MG63 (cell line): ENCODE measurements at regions not wholly inside any gene's neighbourhood (a gene's known extent, or its start where the extent isn't known, plus 50 kb on each side); places are given as distances from the start of the nearest gene placed in this dataset.

Experiments
- DNase-seq: peaks from one replicate; pipeline ENCODE4 v3.0.0-alpha.2; 2020
- H3K27me3 ChIP-seq: fragments of 250-450 bp; sonication (Bioruptor Pico); 2 replicates; pipeline ENCODE4 v1.5.1; 2020; ENCODE audit warnings: mild to moderate bottlenecking, moderate library complexity
- H3K36me3 ChIP-seq: fragments of 250-450 bp; sonication (Bioruptor Pico); 2 replicates; pipeline ENCODE4 v1.5.1; 2020; ENCODE audit warnings: mild to moderate bottlenecking, moderate library complexity
- H3K4me3 ChIP-seq: fragments of 250-450 bp; sonication (Bioruptor Pico); 2 replicates; pipeline ENCODE4 v1.5.1; 2020; ENCODE audit warnings: mild to moderate bottlenecking, moderate library complexity
- H3K9me3 ChIP-seq: fragments of 250-450 bp; sonication (Bioruptor Pico); 2 replicates; pipeline ENCODE4 v1.5.1; 2020; ENCODE audit warnings: mild to moderate bottlenecking, moderate library complexity

DNA sequence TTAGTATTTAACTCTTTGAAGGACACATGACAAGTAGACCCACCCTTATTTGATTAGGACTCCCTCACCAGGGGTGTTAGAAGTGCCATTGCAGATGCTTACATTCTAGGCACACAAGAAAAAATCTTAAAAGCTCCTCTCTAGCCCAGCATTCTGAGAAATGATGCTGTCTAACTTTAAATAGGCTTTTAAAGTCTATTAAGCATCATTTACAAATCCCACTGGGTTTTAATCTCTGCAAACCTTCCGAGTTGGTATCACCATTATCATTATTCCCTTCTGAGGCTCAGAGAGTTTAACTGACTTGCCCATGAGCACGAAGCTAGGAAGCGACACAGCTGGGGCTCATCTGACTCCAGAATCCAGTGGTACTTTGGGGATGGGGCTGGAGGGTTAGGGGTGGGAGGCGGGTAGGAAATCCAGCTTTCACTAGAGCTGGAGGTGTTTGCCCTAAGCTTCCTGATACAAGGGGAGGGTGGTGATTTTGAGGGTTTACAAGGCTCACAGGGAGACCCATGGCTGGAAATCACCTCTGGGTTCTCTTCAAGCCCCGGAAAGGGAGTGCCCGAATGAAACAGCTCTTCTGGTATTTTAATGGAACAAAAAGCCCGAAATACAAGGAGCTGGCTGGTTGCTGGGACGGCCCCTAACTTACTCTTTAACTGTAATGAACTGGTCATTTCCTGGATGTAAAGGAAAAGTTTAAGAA lies 109.2 kb upstream of the FUT8 start:
- Histone ChIP-seq H3K27me3 (no peaks in the 10 kb centered on the region), H3K9me3 (no peaks in the 10 kb centered on the region), H3K4me3 (no peak overlapping the region), H3K36me3 (no peaks in the 10 kb centered on the region)
- no peak for DNase-seq

DNA sequence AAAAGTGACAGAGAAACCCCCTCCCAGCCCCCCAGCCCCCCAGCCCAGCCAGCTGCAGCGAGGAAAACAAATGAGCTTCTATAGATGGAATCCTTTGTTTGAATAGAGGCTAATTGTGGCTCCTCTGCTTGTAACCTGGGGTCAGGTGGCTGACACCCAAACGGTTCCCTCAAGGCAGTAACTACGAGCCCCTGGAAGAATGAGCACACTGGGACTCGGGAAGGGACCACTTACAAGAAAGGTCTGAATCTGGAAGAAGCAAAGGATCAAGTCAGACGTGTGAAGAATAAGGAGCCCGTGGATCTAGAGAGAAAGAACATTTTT lies 108.7 kb upstream of the FUT8 start:
- H3K27me3 ChIP-seq = no peaks in the 10 kb centered on the region
- no peaks in the 10 kb centered on the region for H3K36me3 ChIP-seq
- no peaks in the 10 kb centered on the region for H3K9me3 ChIP-seq
- no peak for DNase-seq
- H3K4me3 ChIP-seq = no peak overlapping the region

DNA sequence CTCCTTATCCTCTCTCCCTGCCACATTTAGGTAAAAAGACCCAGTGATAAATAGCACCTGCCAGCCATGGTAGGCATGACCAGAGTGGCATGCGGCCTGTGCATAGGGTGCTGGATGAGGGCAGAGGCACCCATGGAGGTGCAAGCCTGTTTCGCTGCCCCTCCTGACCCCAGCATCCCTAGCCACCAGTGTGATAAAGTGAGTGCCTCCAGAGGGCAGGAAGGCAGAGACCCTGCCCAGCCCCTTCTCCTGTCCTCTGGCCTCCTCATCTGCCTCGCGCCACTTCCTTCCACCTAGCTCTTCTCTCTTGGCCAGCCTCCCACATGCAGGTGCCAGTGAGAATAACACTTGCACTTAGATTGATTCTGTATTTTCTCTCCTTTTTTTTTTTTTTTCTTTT lies 108.3 kb upstream of the FUT8 start:
- H3K9me3 ChIP-seq = no peaks in the 10 kb centered on the region
- H3K36me3 ChIP-seq = no peaks in the 10 kb centered on the region
- H3K27me3 ChIP-seq = no peaks in the 10 kb centered on the region
- no peak for DNase-seq
- H3K4me3 ChIP-seq = no peak overlapping the region

DNA sequence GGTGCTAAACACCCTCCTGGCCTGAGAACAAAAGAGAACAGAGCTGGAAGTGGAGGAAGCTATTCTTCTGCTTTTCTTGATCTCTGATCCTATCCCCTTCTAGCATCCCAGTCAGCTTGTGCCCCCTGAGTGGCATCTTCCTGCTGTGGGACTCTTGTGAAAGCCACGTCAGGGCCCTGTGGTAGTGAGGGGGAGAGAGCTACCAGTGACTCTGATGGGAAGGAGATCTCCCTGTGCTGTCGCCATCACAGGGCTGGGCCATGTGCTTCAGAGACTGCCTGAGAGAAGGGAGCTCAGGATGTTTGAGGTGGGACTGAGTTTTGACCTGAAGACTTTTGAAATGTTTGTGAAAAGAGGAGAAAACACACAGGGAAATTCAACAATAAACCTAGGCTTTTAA lies 107.6 kb upstream of the FUT8 start:
- Histone ChIP-seq H3K4me3 (no peak overlapping the region), H3K9me3 (no peaks in the 10 kb centered on the region)
- DNase-seq = no peak

DNA sequence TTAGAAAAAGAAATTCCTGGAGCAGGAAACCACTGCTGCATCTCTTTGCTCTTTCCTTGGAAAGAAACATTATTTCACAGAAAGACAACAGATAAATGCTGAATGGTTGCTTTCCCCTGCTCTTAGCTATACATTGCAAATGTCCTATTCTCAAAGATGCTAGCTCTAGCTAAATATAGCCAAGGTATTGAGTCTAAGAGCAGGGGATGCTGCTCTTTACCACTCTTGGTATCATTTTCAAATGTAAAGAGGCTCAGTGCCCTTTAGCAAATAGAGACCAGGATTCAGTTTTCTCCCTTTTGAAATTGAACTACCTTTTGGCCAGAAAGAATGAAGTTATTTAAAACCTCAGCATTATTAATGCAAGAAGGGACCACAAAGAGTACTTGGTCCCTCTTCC lies 104.0 kb upstream of the FUT8 start:
- no peaks in the 10 kb centered on the region for H3K36me3 ChIP-seq
- DNase-seq = no peak
- H3K9me3 ChIP-seq = no peaks in the 10 kb centered on the region

More for the DNA sequence above, 107.6 kb upstream of the FUT8 start:
- Histone ChIP-seq H3K36me3 (no peaks in the 10 kb centered on the region), H3K27me3 (no peaks in the 10 kb centered on the region)

DNA sequence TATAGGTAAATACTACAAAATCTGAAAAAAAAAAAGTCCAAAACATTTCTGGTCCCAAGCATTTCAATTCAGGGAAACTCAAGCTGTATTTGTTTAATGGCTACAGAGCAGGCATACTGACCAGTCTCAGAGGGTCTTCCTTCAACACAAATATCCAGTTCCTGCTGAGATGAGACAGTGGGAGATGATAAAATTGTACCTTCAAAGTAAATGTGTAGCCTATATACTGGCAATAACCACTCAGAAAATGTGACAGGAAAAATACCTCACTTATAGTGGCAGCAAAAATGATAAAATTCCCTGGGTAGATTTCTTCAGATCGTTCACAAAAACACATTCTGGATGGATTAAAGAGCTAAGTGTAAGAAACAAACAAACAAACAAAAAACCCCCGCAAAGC lies 102.0 kb upstream of the FUT8 start:
- Histone ChIP-seq H3K4me3 (no peak overlapping the region), H3K9me3 (no peaks in the 10 kb centered on the region), H3K27me3 (no peaks in the 10 kb centered on the region), H3K36me3 (no peaks in the 10 kb centered on the region)
- DNase-seq = no peak

More for the DNA sequence above, 104.0 kb upstream of the FUT8 start:
- Histone ChIP-seq H3K4me3 (no peak overlapping the region), H3K27me3 (no peaks in the 10 kb centered on the region)

DNA sequence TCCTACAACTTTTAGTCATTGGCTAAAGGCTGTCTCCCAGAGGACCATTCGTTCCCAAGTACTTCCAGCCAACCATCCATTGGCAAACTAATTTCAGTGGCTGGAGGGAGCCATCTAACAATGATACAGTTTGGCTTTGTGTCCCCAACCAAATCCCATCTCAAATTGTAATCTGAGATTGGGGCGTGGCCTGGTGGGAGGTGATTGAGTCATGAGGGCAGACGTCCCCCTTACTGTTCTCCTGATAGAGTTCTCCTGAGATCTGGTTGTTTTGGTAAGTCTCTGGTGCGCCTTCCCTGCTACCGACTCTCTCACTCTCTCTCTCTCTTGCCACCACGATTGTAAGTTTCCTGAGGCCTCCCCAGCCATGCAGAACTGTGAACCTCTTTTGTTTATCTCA lies 99.7 kb upstream of the FUT8 start:
- Histone ChIP-seq H3K36me3 (no peaks in the 10 kb centered on the region), H3K27me3 (no peaks in the 10 kb centered on the region), H3K9me3 (no peaks in the 10 kb centered on the region), H3K4me3 (no peak overlapping the region)
- no peak for DNase-seq

DNA sequence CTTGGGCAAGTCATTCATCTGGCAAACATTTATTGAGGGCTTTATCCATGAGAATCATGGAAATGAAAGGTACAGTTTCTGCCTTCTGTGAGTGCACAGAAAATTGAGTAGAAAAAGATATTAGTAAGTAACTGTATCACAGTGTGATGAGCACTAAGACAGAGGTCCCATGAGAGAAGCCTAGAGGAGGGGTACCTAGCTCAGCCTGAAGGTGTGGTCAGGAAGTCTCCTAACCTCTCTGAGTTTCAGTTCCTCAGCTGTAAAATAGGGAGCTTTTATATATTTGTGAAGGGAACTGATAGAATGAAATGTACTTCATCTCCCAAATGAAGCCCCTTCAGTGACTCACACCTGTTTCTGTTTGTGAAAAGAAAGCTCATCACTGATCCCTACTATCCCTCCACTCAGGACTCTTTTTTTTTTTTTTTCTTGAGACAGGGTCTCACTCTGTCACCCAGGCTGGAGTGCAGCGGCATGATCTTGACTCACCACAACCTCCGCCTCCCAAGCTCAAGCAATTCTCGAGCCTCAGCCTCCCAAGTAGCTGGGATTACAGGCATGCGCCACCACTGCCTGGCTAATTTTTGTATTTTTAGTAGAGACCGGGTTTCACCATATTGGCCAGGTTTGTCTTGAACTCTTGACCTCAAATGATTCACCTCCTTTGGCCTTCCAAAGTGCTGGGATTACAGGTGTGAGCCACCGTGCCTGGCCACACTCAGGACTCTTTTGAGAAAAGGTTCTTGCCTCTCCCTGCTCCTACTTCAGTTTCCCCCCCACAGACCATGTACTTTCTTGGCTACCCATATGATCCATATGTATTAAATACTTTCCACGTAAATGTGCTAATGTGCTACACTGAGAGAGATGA lies 93.7 kb upstream of the FUT8 start:
- no peaks in the 10 kb centered on the region for H3K27me3 ChIP-seq
- no peak for DNase-seq
- H3K4me3 ChIP-seq = no peak overlapping the region
- H3K9me3 ChIP-seq = no peaks in the 10 kb centered on the region
- no peaks in the 10 kb centered on the region for H3K36me3 ChIP-seq

DNA sequence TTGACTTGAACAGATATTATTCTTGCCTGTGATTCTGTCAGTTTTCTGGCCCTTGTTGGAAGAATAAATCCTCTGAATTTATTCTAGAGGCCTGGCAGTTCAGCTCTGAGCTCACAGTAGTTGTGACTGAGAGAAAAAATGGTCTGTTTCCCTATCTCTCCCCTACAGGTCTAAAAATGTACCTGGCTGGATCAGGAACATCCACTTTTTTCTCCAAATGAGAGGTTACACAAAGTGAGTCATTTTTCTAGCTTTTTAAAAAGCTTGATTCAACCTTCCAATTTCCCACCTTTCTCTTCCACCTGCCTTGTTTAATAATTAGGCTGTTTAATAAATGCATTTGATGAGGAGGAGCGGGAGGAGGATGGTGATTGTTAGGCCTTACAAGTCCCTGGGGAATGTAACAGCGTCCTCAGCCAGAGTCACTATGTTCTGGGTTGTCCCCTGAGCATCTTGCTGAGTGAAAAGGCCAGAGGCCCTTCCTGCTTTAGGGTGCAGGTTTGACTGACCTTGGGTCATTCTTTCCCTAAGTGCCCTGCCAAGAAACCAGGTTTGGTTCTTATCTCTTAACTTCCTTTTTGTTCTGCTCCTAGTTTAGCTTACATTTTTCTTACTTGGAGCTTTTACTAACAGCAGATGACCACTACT lies 91.7 kb upstream of the FUT8 start:
- Histone ChIP-seq H3K27me3 (no peaks in the 10 kb centered on the region), H3K36me3 (no peaks in the 10 kb centered on the region), H3K9me3 (no peaks in the 10 kb centered on the region), H3K4me3 (no peak overlapping the region)
- no peak for DNase-seq

DNA sequence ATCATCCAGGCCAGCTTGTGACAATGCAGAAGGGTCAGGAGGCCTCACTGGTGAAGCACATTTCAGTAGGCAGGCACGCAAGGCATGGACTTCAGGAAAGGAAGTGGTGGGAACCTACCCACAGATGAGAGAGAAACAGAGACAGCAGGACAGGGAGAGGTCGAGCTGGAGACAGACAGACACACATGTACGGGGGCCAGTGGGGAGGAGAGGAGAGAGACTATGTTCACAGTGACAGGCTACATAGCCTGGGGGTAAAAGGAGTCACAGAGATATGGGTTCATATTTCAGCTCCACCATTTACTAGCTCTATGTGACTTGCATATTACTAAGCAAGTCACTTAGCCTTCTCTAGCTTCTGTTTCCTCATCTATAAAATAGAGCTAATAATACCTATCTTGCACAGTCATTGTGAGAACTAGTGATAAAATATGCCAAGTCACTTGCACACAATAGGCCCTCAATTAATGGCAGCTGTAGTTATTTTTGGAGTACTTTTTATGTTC lies 91.1 kb upstream of the FUT8 start:
- H3K4me3 ChIP-seq = no peak overlapping the region
- H3K27me3 ChIP-seq = no peaks in the 10 kb centered on the region
- DNase-seq = no peak
- no peaks in the 10 kb centered on the region for H3K36me3 ChIP-seq
- H3K9me3 ChIP-seq = no peaks in the 10 kb centered on the region

DNA sequence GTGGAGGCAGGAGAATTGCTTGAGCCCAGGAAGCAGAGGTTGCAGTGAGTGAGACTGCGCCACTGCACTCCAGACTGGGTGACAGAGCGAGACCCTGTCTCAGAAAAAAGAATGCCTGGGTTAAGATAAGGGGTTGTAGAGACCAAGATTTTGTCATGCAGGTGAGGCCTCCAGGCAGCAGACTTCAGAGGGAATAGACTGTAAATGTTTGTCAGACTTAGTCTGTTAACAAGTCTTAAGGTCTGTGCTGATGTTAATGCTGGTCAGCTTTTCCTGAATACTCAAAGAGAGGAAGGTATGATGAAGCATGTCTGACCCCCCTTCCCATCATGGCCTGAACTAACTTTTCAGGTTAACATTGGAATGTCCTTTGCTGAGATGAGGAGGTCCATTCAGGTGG lies 83.0 kb upstream of the FUT8 start:
- no peaks in the 10 kb centered on the region for H3K9me3 ChIP-seq
- no peaks in the 10 kb centered on the region for H3K36me3 ChIP-seq
- no peak overlapping the region for H3K4me3 ChIP-seq
- DNase-seq = no peak
- H3K27me3 ChIP-seq = no peaks in the 10 kb centered on the region

DNA sequence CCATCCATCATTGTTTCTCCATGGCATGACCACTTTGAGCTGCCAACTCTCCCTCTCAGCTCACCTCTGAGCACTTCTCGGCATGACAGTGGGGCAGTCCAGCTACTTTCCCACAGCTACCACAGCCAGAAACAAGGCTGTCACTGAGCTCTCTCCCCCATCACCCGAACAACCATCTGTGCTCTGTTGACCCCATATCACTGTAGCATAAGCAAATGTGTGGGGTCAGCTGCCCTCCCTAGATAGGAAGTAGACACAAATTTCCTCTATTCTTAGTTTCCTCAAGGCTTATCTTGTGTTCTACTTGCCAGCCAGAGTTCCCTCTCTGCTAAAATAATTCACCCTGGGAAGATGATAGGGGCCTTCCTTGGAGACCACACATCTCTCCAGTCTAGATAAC lies 82.6 kb upstream of the FUT8 start:
- Histone ChIP-seq H3K9me3 (no peaks in the 10 kb centered on the region), H3K27me3 (no peaks in the 10 kb centered on the region), H3K4me3 (no peak overlapping the region), H3K36me3 (no peaks in the 10 kb centered on the region)
- DNase-seq = no peak

DNA sequence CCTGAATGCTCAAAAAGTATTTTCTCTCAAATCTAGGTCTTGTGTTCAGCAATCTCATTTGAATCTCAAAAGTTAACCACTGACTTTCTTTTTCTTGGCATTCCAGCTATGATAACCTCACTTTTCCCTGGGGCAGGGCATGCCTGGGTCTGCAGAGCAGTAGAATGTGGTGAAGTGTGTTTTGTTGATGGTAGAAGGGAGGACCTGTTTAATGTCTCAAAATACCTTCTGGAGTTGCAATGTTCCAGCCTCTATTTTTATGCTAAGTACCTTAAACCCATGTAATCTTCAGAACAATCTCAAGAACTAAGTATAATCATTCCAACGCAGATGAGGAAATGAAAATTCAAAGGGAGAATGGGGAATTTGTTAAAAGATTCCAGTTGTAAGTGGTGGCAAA lies 82.1 kb upstream of the FUT8 start:
- no peaks in the 10 kb centered on the region for H3K36me3 ChIP-seq
- no peak for DNase-seq
- no peak overlapping the region for H3K4me3 ChIP-seq
- H3K9me3 ChIP-seq = no peaks in the 10 kb centered on the region
- H3K27me3 ChIP-seq = no peaks in the 10 kb centered on the region

DNA sequence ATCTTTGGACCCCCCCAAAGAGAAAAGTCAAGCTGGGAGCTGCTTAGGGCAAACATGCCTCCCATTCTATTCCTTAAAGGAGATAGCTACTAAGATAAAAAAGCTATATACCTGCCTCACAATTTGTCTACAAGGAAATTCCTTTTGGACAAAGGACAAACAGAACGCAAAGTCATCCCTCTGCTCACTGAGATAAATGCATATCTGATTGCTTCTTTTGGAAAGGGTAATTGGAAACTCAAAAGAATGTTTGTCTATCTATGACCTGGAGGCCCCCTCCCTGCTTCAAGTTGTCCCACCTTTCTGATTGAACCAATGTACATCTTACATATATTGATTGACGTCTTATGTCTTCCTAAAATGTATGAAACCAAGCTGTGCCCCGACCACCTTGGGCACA lies 80.9 kb upstream of the FUT8 start:
- no peak for DNase-seq

DNA sequence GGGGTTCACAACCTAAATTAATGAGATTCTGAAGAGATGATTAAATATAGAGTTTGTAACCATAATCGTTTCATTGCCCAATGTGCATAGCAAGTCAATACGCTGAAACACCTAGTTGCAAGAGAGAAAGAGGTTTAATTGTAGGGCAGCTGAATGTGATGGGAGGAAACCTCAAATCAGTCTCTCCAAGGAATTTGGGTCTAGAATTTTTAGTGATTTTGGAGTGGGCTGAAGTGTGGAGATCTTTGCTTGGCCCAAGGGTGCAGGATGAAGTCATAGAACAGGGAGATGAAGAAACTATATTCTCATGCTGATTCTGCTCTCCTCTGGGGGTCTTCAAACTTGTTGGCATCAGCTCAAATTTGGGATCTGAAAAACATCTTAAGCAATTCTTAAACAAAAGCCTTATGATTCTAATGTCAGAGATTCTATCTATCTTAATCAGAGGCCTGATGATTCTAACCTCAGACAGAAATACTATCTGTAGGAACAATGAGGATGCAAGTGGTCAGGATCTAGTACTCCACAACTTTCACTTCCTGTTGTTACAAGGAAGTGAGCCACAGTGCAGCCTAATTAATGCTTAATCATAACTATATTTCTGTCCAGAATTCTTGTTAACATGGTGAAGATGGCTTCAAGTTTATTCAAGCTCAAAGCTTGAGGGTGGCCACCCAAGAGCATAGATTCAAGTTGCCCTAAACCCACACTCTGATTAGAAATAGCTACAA lies 80.2 kb upstream of the FUT8 start:
- Histone ChIP-seq H3K9me3 (no peaks in the 10 kb centered on the region), H3K4me3 (no peak overlapping the region), H3K36me3 (no peaks in the 10 kb centered on the region), H3K27me3 (no peaks in the 10 kb centered on the region)
- no peak for DNase-seq

More for the DNA sequence above, 80.9 kb upstream of the FUT8 start:
- no peaks in the 10 kb centered on the region for H3K36me3 ChIP-seq
- no peaks in the 10 kb centered on the region for H3K27me3 ChIP-seq
- H3K9me3 ChIP-seq = no peaks in the 10 kb centered on the region
- no peak overlapping the region for H3K4me3 ChIP-seq

DNA sequence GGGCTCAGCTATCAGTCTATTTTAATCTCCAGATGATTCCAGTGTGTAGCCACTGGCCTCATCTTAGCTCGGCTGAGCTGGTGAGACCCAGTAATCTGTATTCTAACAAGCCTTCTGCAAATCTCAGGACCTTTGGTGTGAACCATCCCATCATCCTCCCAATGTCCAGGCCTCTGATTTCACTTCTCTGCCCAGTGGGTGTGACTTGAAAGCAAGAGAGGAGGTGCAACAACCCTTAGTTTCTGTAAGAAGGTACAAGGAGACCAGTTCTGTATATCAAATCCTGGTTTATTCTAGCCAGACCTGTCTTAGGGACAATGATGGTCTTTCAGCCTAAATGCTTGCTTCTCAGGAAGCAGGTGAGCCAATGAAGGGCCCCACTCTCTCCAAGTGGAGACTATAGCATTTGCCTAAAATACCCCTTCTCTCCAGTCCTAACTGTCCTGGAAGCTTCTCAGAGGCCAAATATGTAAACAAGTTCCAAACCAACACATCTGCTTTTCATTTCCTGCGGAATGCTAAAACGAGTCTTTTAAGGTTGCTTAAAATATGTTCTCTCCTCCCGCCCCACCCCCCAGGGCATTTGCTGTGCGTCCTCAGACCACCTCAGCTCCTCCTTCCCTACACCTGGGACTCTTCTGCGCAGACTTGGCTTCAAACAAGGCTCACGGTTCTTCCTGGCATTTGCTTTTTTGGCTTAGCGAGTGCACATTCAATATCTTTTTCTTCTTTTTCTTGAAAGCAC lies 78.4 kb upstream of the FUT8 start:
- DNase-seq = peak; percentile 30
- H3K9me3 ChIP-seq = no peaks in the 10 kb centered on the region
- H3K27me3 ChIP-seq = no peaks in the 10 kb centered on the region
- H3K36me3 ChIP-seq = no peaks in the 10 kb centered on the region
- H3K4me3 ChIP-seq = no peak overlapping the region
